PC-3 (cell line): ENCODE measurements at regions not wholly inside any gene's neighbourhood (a gene's known extent, or its start where the extent isn't known, plus 50 kb on each side); places are given as distances from the start of the nearest gene placed in this dataset.

Experiments used
- ATAC-seq: fragments of 200-7000 bp; cut with Tn5 transposase; 2 replicates; pipeline ENCODE4 v1.9.1; 2020; ENCODE audit warnings: mild to moderate bottlenecking, moderate library complexity
- BruUV-seq: library from RNA; stranded (reverse); fragments of 400-500 nt; replicated peaks from 2 replicates; lab custom pipeline; 2021; lab: Mats Ljungman, UMichigan
- CTCF ChIA-PET: fragments of 300-600 bp; sonication (Branson Sonifier 250); formaldehyde crosslinking; loops from one replicate; lab custom pipeline; 2022; ENCODE audit warnings: antibody characterized with exemption; lab: Charles Lee
- POLR2A ChIA-PET: fragments of 300-600 bp; sonication (Branson Sonifier 250); formaldehyde crosslinking; loops from one replicate; lab custom pipeline; 2022; ENCODE audit warnings: antibody characterized with exemption; ENCODE audit not compliant: unreplicated experiment; lab: Charles Lee
- DNase-seq: peaks from one replicate; pipeline ENCODE4 v3.0.0-alpha.2; 2015
- H2AFZ ChIP-seq: fragments of 300-600 bp; sonication (generic); 2 replicates; pipeline ENCODE4 v1.6.0; 2016; ENCODE audit warnings: antibody characterized with exemption, low read length
- H3F3A ChIP-seq: fragments of 300-600 bp; sonication (generic); one replicate; pipeline ENCODE4 v1.6.0; 2017; ENCODE audit warnings: antibody characterized with exemption, low read length, control low read depth, mild to moderate bottlenecking; ENCODE audit not compliant: unreplicated experiment
- H3K27ac ChIP-seq: fragments of 300-600 bp; sonication (generic); 2 replicates; pipeline ENCODE4 v1.5.1; 2016; ENCODE audit warnings: mild to moderate bottlenecking, low read length
- H3K27me3 ChIP-seq: fragments of 300-600 bp; sonication (generic); 2 replicates; pipeline ENCODE4 v1.6.1; 2016; ENCODE audit warnings: low read length, mixed read lengths
- H3K36me3 ChIP-seq: fragments of 300-600 bp; sonication (generic); 2 replicates; pipeline ENCODE4 v1.6.1; 2016; ENCODE audit warnings: low read depth, mixed run types, low read length, mixed read lengths
- H3K4me1 ChIP-seq: fragments of 300-600 bp; sonication (generic); 2 replicates; pipeline ENCODE4 v1.5.1; 2016; ENCODE audit warnings: low read length; ENCODE audit not compliant: insufficient read depth
- H3K4me2 ChIP-seq: fragments of 300-600 bp; sonication (generic); 2 replicates; pipeline ENCODE4 v1.6.0; 2016; ENCODE audit warnings: low read length
- H3K4me3 ChIP-seq: fragments of 300-600 bp; sonication (generic); 2 replicates; pipeline ENCODE4 v1.5.1; 2016; ENCODE audit warnings: mild to moderate bottlenecking, low read length, mixed read lengths
- H3K79me2 ChIP-seq: fragments of 300-600 bp; sonication (generic); 2 replicates; pipeline ENCODE4 v1.6.1; 2017; ENCODE audit warnings: low read length, mixed read lengths
- H3K9ac ChIP-seq: fragments of 300-600 bp; sonication (generic); 2 replicates; pipeline ENCODE4 v1.6.0; 2016; ENCODE audit warnings: mild to moderate bottlenecking, low read length
- H3K9me2 ChIP-seq: fragments of 300-600 bp; sonication (generic); replicated peaks from 2 replicates; pipeline ENCODE4 v1.6.1; 2016; ENCODE audit warnings: mixed run types, low read length, mixed read lengths
- H3K9me3 ChIP-seq: fragments of 300-600 bp; sonication (generic); 2 replicates; pipeline ENCODE4 v1.6.1; 2016; ENCODE audit warnings: low read length, mixed read lengths
- H4K20me1 ChIP-seq: fragments of 300-600 bp; sonication (generic); 2 replicates; pipeline ENCODE4 v1.6.1; 2016; ENCODE audit warnings: low read length, mixed read lengths
- CTCF ChIP-seq: fragments of 300-600 bp; sonication (generic); conservative IDR thresholded peaks from 2 replicates; pipeline ENCODE4 v1.5.1; 2017; ENCODE audit warnings: antibody characterized with exemption, low read depth, mild to moderate bottlenecking, low read length
- EZH2 ChIP-seq: fragments of 300-600 bp; sonication (generic); IDR thresholded peaks from one replicate; pipeline ENCODE4 v1.6.1; 2017; ENCODE audit warnings: antibody characterized with exemption, mild to moderate bottlenecking, low read length; ENCODE audit not compliant: unreplicated experiment
- EZH2phosphoT487 ChIP-seq: fragments of 300-600 bp; sonication (generic); IDR thresholded peaks from 2 replicates; pipeline ENCODE4 v1.6.1; 2018; ENCODE audit warnings: mild to moderate bottlenecking, antibody characterized with exemption, low read length, borderline replicate concordance
- intact Hi-C: fragments of 100-400 bp; cut with micrococcal nuclease; formaldehyde crosslinking; loops from 2 replicates; pipeline ENCODE4 v1.9.0; 2023

- ATAC-seq (no peak), DNase-seq (no peak)
- Histone ChIP-seq H3K9me3 (no peaks in the 10 kb centered on the region), H4K20me1 (no peaks in the 10 kb centered on the region), H3K4me1 (no peaks in the 10 kb centered on the region), H3K27me3 (no peaks in the 10 kb centered on the region), H3K27ac (no peak overlapping the region), H3K79me2 (no peaks in the 10 kb centered on the region), H3K4me3 (no peak overlapping the region), H3K4me2 (no peak overlapping the region), H3K36me3 (no peaks in the 10 kb centered on the region), H3K9ac (no peak overlapping the region), H3K9me2 (no peaks in the 10 kb centered on the region), H3F3A (no peaks in the 10 kb centered on the region), H2AFZ (no peak overlapping the region)
- CTCF ChIA-PET = no interaction called here
- POLR2A ChIA-PET = no interaction called here
- intact Hi-C loops = no loop called here
- TF ChIP-seq EZH2phosphoT487 (no peak), CTCF (no peak), EZH2 (no peak)
- no TSS peak for BruUV-seq
Measured at GRCh38 chr10:10209167-10209566, 808.5 kb upstream of the CELF2 start.

- ATAC-seq (no peak), DNase-seq (no peak)
- TF ChIP-seq CTCF (no peak), EZH2 (no peak)
- Histone ChIP-seq H3K4me3 (no peak overlapping the region), H3K36me3 (no peaks in the 10 kb centered on the region), H3K4me2 (no peak overlapping the region), H3K9me2 (no peaks in the 10 kb centered on the region), H2AFZ (no peak overlapping the region), H3K79me2 (no peaks in the 10 kb centered on the region), H3K4me1 (no peaks in the 10 kb centered on the region), H3K9me3 (no peaks in the 10 kb centered on the region), H3K27me3 (no peaks in the 10 kb centered on the region), H3F3A (no peaks in the 10 kb centered on the region), H3K27ac (no peak overlapping the region), H4K20me1 (no peaks in the 10 kb centered on the region), H3K9ac (no peak overlapping the region)
- no TSS peak for BruUV-seq
- intact Hi-C loops = no loop called here
- ChIA-PET POLR2A (no interaction called here), CTCF (no interaction called here)
Measured at GRCh38 chr10:10211409-10211808, 806.3 kb upstream of the CELF2 start.

- Histone ChIP-seq H3K4me3 (no peak overlapping the region), H3K4me2 (no peak overlapping the region), H3K9me2 (no peaks in the 10 kb centered on the region), H3K4me1 (no peaks in the 10 kb centered on the region), H3K79me2 (no peaks in the 10 kb centered on the region), H4K20me1 (no peaks in the 10 kb centered on the region), H3F3A (no peaks in the 10 kb centered on the region), H3K9ac (no peak overlapping the region), H3K9me3 (no peaks in the 10 kb centered on the region), H3K36me3 (no peaks in the 10 kb centered on the region), H2AFZ (no peak overlapping the region), H3K27me3 (no peaks in the 10 kb centered on the region), H3K27ac (no peak overlapping the region)
- no peak for DNase-seq
- no peak for ATAC-seq
- ChIA-PET POLR2A (no interaction called here), CTCF (no interaction called here)
- TF ChIP-seq EZH2 = no peak
- no peak for TF ChIP-seq CTCF
- no peak for TF ChIP-seq EZH2phosphoT487
- no TSS peak for BruUV-seq
- intact Hi-C loops = no loop called here
Measured at GRCh38 chr10:10213237-10213636, 804.4 kb upstream of the CELF2 start.
